D721Med (cell line): ENCODE measurements at regions not wholly inside any gene's neighbourhood (a gene's known extent, or its start where the extent isn't known, plus 50 kb on each side); places are given as distances from the start of the nearest gene placed in this dataset.

Source experiments
- DNase-seq: peaks from one replicate; pipeline ENCODE4 v3.0.0; 2011; ENCODE audit warnings: low spot score; ENCODE audit not compliant: insufficient read length
- FAIRE-seq: peaks from 2 replicates; lab custom pipeline; 2011; peaks lifted over from hg19 to GRCh38; lab: Jason Lieb, UNC
- CTCF ChIP-seq: IDR thresholded peaks from 2 replicates; pipeline ENCODE4 v1.5.1; 2012; ENCODE audit warnings: mild to moderate bottlenecking, control low read depth; ENCODE audit not compliant: insufficient read depth; ENCODE audit errors: missing control alignments

- TF ChIP-seq CTCF: no peak
- FAIRE-seq (no peak), DNase-seq (no peak)
These were observed 122.6 kb upstream of the SPRED2 start for GRCh38 chr2:65554765-65555591.

GRCh38 chr2:65553504-65554074, 121.2 kb upstream of the SPRED2 start:
- FAIRE-seq (no peak), DNase-seq (no peak)
- no peak for TF ChIP-seq CTCF

GRCh38 chr2:65551528-65551927, 119.1 kb upstream of the SPRED2 start:
- FAIRE-seq (no peak), DNase-seq (no peak)

GRCh38 chr2:65550246-65550645, 117.8 kb upstream of the SPRED2 start:
- FAIRE-seq (no peak), DNase-seq (no peak)
- TF ChIP-seq CTCF: no peak

More at GRCh38 chr2:65551528-65551927, 119.1 kb upstream of the SPRED2 start:
- TF ChIP-seq CTCF: no peak

GRCh38 chr2:65549631-65550030, 117.2 kb upstream of the SPRED2 start:
- no peak for FAIRE-seq
- no peak for TF ChIP-seq CTCF
- DNase-seq: no peak

- FAIRE-seq (no peak), DNase-seq (no peak)
- TF ChIP-seq CTCF: no peak
These were observed 116.8 kb upstream of the SPRED2 start for GRCh38 chr2:65549257-65549627.
